Activated CD4-positive, alpha-beta T cell treated with anti-CD3 and anti-CD28 coated beads, Interleukin-2, amount 10 ng/mL, durations not matched to agents 24 days and 14 days (primary cell): ENCODE measurements at regions not wholly inside any gene's neighbourhood (a gene's known extent, or its start where the extent isn't known, plus 50 kb on each side); places are given as distances from the start of the nearest gene placed in this dataset.
"Not testable (repeated sequence)": the region's sequence is repeated elsewhere in the genome, so short reads cannot be mapped to it uniquely, and the experiment has no call there.

Experiments used
- DNase-seq: peaks from one replicate; pipeline ENCODE4 v3.0.0; 2022
- H3K27ac Mint-ChIP-seq: one replicate; pipeline ENCODE4 v1.8.0; 2022; ENCODE audit warnings: mild to moderate bottlenecking, mixed read lengths
- H3K27me3 Mint-ChIP-seq: one replicate; pipeline ENCODE4 v1.8.0; 2022; ENCODE audit warnings: mixed read lengths
- H3K36me3 Mint-ChIP-seq: one replicate; pipeline ENCODE4 v1.8.0; 2022; ENCODE audit warnings: low read depth, mild to moderate bottlenecking, mixed read lengths
- H3K4me1 Mint-ChIP-seq: one replicate; pipeline ENCODE4 v1.8.0; 2021; ENCODE audit warnings: mixed read lengths
- H3K4me3 Mint-ChIP-seq: one replicate; pipeline ENCODE4 v1.8.0; 2022; ENCODE audit warnings: mild to moderate bottlenecking, moderate library complexity, mixed read lengths
- H3K9me3 Mint-ChIP-seq: one replicate; pipeline ENCODE4 v1.8.0; 2021; ENCODE audit warnings: mixed read lengths
- intact Hi-C: fragments of 100-400 bp; cut with micrococcal nuclease; formaldehyde crosslinking; loops from one replicate; pipeline ENCODE4 v1.15.1; 2023

DNA sequence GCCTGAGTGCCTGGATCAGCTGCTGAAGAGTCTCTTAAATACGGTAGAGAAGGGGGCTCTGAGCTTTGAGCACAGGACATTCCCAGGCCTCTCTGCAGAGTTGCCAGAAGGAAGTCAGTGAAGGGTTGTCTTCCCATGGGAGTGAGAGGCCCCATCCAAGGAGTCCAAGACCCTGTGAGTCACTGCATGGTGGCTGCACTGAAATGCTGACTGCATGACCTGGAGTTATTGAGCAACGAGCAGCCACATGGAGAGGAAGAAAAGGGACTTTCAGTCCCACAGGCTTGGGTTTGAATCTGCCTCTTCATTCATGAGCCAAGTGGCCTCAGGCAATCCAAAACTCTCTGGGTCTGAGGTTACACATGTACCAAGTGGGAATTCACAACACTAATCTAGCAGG is 69.6 kb upstream of the RASGRF1 start:
- H3K9me3 Mint-ChIP-seq = no peaks in the 10 kb centered on the region
- H3K4me3 Mint-ChIP-seq = no peak overlapping the region
- H3K27me3 Mint-ChIP-seq = peaks cover 2% of the 10 kb centered on the region
- intact Hi-C loops = no loop called here
- H3K4me1 Mint-ChIP-seq = no peaks in the 10 kb centered on the region
- H3K27ac Mint-ChIP-seq = no peak overlapping the region
- no peaks in the 10 kb centered on the region for H3K36me3 Mint-ChIP-seq
- no peak for DNase-seq

DNA sequence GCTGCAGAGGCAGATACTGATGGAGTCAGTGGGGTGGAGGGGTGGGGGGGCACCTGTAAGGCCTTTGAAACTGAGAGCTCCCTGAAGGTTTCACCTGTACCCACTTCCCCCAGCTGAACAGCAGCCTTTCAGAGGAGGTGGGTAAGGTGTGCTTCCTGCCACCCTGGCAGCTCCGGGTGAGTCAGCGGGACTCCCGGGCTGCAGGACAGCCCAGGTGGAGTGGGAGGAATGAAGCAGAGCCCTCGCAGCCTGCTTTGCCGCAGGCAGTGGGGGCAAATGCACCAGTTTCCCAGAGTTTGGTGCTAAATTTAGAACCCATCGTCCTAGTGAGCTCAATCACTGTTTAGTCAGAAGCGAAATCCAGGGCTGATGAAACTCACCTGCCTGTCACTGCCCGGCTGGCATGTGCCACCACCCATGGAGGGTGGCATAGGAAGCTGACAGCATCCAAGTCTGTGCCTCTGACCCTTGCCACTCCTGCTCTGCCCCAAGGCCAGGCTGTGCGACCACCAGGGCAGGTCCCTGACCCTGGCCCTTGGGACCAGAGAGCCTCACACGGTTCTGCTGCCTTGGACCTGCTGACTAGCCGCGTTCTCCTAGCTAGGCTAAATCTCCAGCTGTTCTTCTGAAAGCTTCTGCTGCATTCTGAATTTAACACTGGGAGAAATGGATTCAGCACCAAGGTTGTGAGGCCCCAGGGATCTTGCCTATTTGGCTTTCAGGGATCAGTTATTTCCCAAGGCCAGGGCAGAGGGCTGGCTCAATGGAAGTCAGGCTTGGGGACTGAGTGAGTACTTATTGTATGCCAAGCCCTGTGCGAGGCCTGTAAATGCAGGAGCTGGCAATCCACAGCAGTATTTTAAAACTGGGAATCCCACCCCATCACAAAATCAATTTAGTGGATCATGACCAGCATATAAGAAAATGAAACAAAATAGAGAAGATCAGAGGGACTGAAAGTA is 67.3 kb upstream of the RASGRF1 start:
- Mint-ChIP-seq H3K27me3 (peaks cover 2% of the 10 kb centered on the region), H3K9me3 (no peaks in the 10 kb centered on the region), H3K27ac (no peak overlapping the region), H3K36me3 (no peaks in the 10 kb centered on the region), H3K4me1 (no peaks in the 10 kb centered on the region), H3K4me3 (no peak overlapping the region)
- intact Hi-C loops = no loop called here
- DNase-seq = no peak

DNA sequence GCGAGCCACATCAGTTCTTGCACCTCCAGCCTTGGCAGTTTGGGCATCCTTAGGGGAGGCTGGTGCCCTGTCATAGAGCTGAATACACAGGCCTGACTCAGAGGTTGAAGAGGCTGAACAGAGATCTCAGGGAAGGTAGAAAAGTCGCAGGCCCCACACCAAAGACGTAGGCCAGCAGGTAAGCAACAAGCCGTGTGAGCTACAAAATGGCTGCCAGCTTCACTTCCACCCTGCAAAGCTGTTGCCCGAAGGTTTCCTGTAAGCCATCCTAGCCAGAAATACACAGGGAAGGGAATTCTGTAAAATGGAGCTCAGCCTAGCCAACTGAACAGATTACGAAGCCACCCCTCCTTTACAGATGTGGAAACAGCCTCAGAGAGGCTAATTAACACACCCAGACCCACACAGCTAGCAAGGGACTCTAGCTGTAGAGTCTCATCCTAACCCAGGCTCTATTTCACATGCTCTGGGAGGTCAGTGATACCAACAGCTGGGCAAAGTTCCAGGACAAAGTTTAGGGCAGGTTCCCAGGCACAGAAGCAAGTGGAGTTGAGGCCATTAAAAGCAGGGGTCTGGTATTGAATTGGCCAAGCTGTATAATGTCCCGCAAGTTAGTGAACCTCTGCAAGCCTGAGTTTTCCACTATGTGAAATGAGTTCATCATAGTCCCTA is 66.3 kb upstream of the RASGRF1 start:
- Mint-ChIP-seq H3K36me3 (no peaks in the 10 kb centered on the region), H3K27ac (no peak overlapping the region), H3K4me1 (no peaks in the 10 kb centered on the region), H3K4me3 (no peak overlapping the region), H3K9me3 (no peaks in the 10 kb centered on the region), H3K27me3 (peaks cover 1% of the 10 kb centered on the region)
- intact Hi-C loops = no loop called here
- DNase-seq = no peak

DNA sequence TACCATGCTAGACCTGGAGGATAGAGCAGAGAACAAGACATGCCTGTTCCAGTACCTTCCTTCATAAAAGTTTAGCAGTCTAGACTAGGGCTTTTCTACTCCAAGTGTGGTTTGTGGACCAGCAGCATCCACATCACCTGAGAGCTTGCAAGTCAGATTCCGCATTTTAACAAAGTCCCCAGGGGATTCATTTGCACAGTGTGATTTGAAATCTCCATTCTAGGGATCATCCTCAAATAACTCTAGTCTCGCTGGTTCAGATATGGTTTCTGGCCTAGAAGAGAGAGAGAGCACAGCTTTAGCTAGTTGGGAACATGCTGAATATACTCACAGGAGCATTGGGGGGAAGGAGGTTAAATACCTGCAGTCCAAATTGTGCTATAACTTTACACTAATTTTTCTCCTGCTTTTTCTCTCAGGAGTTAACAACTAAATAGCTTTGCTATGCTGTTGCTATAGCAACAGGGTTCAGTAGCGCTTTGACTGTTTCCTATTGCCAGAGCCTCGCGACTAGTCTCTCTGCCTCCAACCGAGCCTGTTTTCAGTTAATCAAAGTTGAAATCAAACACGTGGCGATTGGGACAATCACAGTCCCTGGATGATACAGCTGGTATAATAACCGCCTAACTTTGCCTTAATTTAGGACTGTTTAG is 64.0 kb upstream of the RASGRF1 start:
- H3K27ac Mint-ChIP-seq = no peak overlapping the region
- intact Hi-C loops = no loop called here
- peaks cover 6% of the 10 kb centered on the region for H3K9me3 Mint-ChIP-seq
- no peak for DNase-seq
- H3K4me3 Mint-ChIP-seq = no peak overlapping the region
- no peaks in the 10 kb centered on the region for H3K27me3 Mint-ChIP-seq
- no peaks in the 10 kb centered on the region for H3K4me1 Mint-ChIP-seq
- no peaks in the 10 kb centered on the region for H3K36me3 Mint-ChIP-seq

DNA sequence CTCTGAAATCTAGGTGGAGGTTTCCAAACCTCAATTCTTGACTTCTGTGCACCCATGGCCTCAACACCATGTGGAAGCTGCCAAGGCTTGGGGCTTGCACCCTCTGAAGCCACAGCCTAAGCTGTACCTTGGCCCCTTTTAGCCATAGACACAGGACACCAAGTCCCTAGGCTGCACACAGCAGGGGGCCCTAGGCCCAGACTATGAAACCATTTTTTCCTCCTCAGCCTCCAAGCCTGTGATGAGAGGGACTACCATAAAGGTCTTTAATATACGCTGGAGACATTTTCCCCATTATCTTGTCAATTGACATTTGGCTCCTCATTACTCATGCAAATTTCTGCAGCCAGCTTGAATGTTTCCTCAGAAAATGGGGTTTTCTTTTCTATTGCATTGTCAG is 53.7 kb upstream of the RASGRF1 start:
- H3K4me3 Mint-ChIP-seq, H3K27ac Mint-ChIP-seq, H3K4me1 Mint-ChIP-seq, intact Hi-C loops, DNase-seq, H3K36me3 Mint-ChIP-seq: not testable (repeated sequence)
- Mint-ChIP-seq H3K27me3 (peaks cover 15% of the 10 kb centered on the region), H3K9me3 (peaks cover 32% of the 10 kb centered on the region)

DNA sequence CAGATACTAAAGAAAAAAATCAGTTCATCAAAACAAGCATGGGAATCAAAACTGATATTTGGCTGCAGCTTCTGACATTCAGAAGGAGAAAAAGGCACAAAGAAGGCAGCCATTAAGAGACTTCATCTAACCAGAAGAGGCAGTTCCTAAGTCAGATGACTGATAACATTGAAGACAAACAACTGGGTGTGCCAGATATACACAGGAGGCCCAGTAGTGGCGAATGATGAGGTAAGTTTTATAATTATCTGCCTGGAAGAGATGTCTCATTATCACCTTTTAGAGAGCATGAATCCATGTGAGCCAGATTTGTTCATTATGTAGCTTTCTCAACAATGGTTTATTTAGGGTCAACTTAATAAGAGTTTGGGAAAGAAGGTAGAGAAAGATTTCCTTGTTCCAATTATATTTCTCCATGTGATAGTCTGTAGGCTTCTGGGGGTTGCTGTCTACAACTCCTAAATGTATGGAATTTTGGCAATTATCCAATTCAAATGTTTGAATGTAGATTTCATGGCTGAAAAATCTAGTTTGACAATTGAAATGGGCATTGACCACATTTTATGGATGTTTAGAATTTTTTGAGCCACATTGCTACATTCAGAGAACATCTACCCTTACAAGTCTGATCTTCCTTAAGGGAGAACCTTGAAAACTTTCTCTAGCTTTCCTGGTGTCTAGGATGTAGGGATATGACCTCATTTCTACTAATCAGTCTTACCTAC is 50.4 kb upstream of the RASGRF1 start:
- no peak for DNase-seq
- intact Hi-C loops = no loop called here
- H3K9me3 Mint-ChIP-seq = peaks cover 23% of the 10 kb centered on the region
- no peak overlapping the region for H3K4me3 Mint-ChIP-seq
- H3K4me1 Mint-ChIP-seq = no peaks in the 10 kb centered on the region
- H3K36me3 Mint-ChIP-seq = no peaks in the 10 kb centered on the region
- no peak overlapping the region for H3K27ac Mint-ChIP-seq
- H3K27me3 Mint-ChIP-seq = peaks cover 25% of the 10 kb centered on the region
